ENCODE measurements at regions not wholly inside any gene's neighbourhood (a gene's known extent, or its start where the extent isn't known, plus 50 kb on each side); places are given as distances from the start of the nearest gene placed in this dataset.

DNA sequence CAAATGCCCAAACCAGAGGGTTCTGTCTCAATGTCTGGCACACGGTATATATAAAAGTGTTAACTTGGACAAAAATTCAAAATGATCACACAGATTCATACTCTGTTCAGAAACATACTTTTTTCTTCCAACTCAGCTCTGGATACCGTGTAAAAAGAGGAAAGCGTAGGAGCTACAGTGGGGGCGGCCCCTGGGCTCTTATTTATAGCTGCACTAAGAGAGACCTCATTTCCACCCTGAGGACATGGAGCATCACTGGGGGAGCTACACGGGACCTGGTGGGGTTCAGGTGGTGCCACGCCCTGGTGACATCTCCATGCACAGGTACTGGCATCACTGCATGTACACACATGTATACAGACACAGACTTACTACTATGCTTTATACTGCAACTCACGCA is 185.9 kb upstream of the FOXQ1 start (continued):
- TF ChIP-seq FOSL2 (IDR thresholded peaks at IDR 0.05; ENCODE audit: borderline replicate concordance, low read depth): no peak
- TF ChIP-seq, protein P1, sequence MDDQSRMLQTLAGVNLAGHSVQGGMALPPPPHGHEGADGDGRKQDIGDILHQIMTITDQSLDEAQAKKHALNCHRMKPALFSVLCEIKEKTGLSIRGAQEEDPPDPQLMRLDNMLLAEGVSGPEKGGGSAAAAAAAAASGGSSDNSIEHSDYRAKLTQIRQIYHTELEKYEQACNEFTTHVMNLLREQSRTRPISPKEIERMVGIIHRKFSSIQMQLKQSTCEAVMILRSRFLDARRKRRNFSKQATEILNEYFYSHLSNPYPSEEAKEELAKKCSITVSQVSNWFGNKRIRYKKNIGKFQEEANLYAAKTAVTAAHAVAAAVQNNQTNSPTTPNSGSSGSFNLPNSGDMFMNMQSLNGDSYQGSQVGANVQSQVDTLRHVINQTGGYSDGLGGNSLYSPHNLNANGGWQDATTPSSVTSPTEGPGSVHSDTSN (IDR thresholded peaks at IDR 0.05): no peak
- TF ChIP-seq, protein P2, sequence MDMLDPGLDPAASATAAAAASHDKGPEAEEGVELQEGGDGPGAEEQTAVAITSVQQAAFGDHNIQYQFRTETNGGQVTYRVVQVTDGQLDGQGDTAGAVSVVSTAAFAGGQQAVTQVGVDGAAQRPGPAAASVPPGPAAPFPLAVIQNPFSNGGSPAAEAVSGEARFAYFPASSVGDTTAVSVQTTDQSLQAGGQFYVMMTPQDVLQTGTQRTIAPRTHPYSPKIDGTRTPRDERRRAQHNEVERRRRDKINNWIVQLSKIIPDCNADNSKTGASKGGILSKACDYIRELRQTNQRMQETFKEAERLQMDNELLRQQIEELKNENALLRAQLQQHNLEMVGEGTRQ (IDR thresholded peaks at IDR 0.05; ENCODE audit: borderline replicate concordance, low read depth, low read length): no peak
- no peak for TF ChIP-seq FOXM1 (IDR thresholded peaks at IDR 0.05; ENCODE audit: low read depth)
- no peak for TF ChIP-seq MXI1 (IDR thresholded peaks at IDR 0.05; ENCODE audit: low read depth, low read length)
- TF ChIP-seq POLR2AphosphoS5 (IDR thresholded peaks at IDR 0.05; ENCODE audit: low read depth, low read length): no peak
- TF ChIP-seq, protein P3, sequence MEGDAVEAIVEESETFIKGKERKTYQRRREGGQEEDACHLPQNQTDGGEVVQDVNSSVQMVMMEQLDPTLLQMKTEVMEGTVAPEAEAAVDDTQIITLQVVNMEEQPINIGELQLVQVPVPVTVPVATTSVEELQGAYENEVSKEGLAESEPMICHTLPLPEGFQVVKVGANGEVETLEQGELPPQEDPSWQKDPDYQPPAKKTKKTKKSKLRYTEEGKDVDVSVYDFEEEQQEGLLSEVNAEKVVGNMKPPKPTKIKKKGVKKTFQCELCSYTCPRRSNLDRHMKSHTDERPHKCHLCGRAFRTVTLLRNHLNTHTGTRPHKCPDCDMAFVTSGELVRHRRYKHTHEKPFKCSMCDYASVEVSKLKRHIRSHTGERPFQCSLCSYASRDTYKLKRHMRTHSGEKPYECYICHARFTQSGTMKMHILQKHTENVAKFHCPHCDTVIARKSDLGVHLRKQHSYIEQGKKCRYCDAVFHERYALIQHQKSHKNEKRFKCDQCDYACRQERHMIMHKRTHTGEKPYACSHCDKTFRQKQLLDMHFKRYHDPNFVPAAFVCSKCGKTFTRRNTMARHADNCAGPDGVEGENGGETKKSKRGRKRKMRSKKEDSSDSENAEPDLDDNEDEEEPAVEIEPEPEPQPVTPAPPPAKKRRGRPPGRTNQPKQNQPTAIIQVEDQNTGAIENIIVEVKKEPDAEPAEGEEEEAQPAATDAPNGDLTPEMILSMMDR (IDR thresholded peaks at IDR 0.05): no peak
- TF ChIP-seq TEAD4 (IDR thresholded peaks at IDR 0.05; ENCODE audit: borderline replicate concordance, insufficient read depth): no peak
- no peak for TF ChIP-seq MAX (IDR thresholded peaks at IDR 0.05; ENCODE audit: low read depth)

DNA sequence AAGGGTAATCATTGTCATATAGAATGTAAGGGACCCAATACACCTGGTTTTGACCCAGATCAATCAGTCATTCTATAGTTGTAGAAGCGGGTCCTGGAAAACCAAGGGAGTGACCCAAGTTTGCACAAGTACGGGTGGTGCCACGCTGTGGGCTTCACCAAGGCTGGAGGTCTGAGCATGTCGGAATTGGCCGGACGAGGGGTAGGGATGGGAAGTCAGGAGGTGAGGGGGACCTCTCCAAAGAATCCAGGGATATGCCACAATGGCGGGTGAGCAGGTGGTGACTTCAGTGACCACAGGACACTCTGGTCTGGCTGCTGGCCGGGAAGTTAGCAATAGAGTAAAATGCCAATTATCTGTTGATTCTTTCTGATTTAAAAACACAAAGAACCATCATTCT is 186.6 kb upstream of the FOXQ1 start:
- Histone ChIP-seq H3K27ac (ENCODE audit: low read depth in 2 of 2, low read length in 1 of 2) (no peak overlapping the region), H2AFZ (ENCODE audit: low read depth) (no peak overlapping the region), H3K27me3 (ENCODE audit: insufficient read depth) (no peaks in the 10 kb centered on the region; the same call in 1 of the 2 replicates), H3K4me1 (ENCODE audit: control insufficient read depth in 1 of 2, insufficient read depth in 2 of 2, low read depth in 1 of 2, low read length in 1 of 2) (no peaks in the 10 kb centered on the region), H3K9ac (no peak overlapping the region), H3K9me2 (no peaks in the 10 kb centered on the region), H3K79me2 (ENCODE audit: insufficient read depth) (no peaks in the 10 kb centered on the region), H3K4me2 (no peak overlapping the region), H3K9me3 (no peaks in the 10 kb centered on the region), H3F3A (replicated peaks; ENCODE audit: insufficient read depth) (no peaks in the 10 kb centered on the region), H4K20me1 (ENCODE audit: insufficient read depth) (no peaks in the 10 kb centered on the region), H3K36me3 (replicated peaks in 1 of 2; ENCODE audit: control insufficient read depth in 1 of 2, insufficient read depth in 2 of 2, low read length in 1 of 2) (no peaks in the 10 kb centered on the region), H3K4me3 (ENCODE audit: low read depth in 2 of 2, low read length in 1 of 2) (no peak overlapping the region)
- POLR2A ChIA-PET: no interaction called here
- CTCF ChIA-PET: no interaction called here
- no peak for TF ChIP-seq SIN3A (IDR thresholded peaks at IDR 0.05; ENCODE audit: borderline replicate concordance, low read depth, low read length)
- TF ChIP-seq ZBTB33 (IDR thresholded peaks at IDR 0.05; ENCODE audit: borderline replicate concordance, low read depth): no peak
- TF ChIP-seq, protein P3 (IDR thresholded peaks at IDR 0.05): no peak
- no peak for TF ChIP-seq MXI1 (IDR thresholded peaks at IDR 0.05; ENCODE audit: low read depth, low read length)
- no peak for TF ChIP-seq RAD21 (IDR thresholded peaks at IDR 0.05; ENCODE audit: low read length)
- TF ChIP-seq TAF1 (IDR thresholded peaks at IDR 0.05; ENCODE audit: borderline replicate concordance, low read depth, low read length): no peak
- no peak for TF ChIP-seq SMC3 (IDR thresholded peaks at IDR 0.05; ENCODE audit: low read depth, low read length)
- no peak for TF ChIP-seq GABPA (IDR thresholded peaks at IDR 0.05; ENCODE audit: low read depth)
- TF ChIP-seq, protein P1 (IDR thresholded peaks at IDR 0.05): no peak
- no peak for TF ChIP-seq YY1 (IDR thresholded peaks at IDR 0.05; ENCODE audit: low read depth)
- DNase-seq: no peak
- WGBS (ENCODE audit: low lambda C conversion rate): 10% methylated on average over 3 of the region's 8 CpGs

All from SK-N-SH (cell line).